ENCODE measurements at regions not wholly inside any gene's neighbourhood (a gene's known extent, or its start where the extent isn't known, plus 50 kb on each side); places are given as distances from the start of the nearest gene placed in this dataset.
"Not testable (repeated sequence)": the region's sequence is repeated elsewhere in the genome, so short reads cannot be mapped to it uniquely, and the experiment has no call there.

GRCh38 chr4:57832083-57832482 is 721.9 kb upstream of the IGFBP7 start:
- no peak for DNase-seq

- no peak for DNase-seq
Measured at GRCh38 chr4:57789666-57790065, 679.5 kb upstream of the IGFBP7 start.

- DNase-seq, result no peak
Measured at GRCh38 chr4:57777876-57778275, 667.7 kb upstream of the IGFBP7 start.

GRCh38 chr4:57774681-57775080 is 664.5 kb upstream of the IGFBP7 start:
- no peak for DNase-seq

DNA sequence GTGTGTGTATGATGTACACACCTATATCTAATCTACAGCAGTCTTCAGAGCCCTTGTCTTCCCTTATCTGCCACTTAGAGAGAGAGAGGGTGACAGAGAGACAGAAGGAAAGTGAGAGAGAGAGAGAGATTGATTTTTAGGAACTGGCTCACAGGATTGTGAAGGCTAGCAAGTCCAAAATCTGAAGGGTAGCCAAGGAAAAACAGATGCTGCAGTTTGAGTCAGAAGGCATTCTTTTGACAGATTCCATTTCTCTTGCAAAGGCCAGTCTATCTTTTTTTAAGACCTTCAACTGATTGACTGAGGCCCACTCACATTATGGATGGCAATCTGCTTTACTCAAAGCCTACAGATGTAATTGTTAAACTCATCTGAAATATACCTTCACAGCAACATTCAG is 664.0 kb upstream of the IGFBP7 start:
- DNase-seq, result no peak

DNA sequence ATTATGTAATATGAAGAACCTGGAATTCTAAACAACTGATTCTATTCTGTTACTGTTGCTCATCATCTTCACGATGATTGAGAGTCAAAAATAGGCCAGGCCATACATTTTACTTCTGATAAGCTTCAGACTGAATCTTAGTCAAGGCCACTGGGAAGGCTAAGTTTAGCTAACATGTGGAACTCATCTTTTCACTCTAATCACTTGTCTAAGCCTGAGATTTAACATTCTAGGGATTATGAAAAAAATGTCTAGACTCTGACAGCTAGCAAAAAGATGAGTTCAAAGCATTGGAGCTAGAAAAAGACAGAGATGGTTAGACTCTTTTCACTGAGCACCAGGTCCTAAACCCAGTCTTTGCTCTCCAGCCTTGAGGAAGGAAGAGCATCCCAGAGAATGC is 656.2 kb upstream of the IGFBP7 start:
- no peak for DNase-seq

DNA sequence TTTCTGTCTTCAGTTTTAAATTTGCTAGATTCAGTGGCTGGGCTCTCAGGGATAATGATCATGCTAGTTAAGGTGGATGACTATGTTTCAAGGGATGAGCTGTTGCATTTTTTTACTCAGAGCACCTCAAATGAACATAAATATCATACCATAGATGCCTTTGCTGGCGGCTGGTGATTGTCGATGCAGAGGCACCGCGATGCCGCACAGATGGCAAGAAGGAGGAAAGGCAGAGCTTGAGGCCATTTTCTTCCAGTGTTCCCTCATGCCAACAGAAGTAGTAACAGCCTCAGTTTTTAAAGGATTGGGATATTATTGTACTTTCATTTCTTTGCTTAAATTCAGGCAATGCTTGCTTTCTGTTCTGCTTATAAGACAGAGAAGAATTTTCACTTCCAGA is 654.7 kb upstream of the IGFBP7 start:
- DNase-seq, result no peak

DNA sequence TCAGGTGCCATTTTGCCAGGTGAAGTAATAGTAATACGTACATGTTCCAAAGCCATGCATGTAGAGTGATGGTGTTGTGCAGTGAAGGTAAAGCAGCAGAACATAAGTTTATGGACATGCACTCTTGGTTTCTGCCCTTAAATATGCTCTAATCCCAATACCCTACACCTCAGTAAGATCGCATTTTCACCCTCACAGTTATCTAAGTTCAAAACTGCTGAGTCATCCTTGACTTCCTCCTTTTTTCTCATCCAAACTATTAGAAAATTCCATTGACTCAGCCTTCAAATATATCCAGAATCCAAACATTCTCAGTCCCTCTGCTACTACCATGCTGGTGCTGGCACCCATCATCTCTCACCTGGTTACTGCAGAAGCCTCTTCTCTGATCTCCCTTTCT is 652.9 kb upstream of the IGFBP7 start:
- no peak for DNase-seq

DNA sequence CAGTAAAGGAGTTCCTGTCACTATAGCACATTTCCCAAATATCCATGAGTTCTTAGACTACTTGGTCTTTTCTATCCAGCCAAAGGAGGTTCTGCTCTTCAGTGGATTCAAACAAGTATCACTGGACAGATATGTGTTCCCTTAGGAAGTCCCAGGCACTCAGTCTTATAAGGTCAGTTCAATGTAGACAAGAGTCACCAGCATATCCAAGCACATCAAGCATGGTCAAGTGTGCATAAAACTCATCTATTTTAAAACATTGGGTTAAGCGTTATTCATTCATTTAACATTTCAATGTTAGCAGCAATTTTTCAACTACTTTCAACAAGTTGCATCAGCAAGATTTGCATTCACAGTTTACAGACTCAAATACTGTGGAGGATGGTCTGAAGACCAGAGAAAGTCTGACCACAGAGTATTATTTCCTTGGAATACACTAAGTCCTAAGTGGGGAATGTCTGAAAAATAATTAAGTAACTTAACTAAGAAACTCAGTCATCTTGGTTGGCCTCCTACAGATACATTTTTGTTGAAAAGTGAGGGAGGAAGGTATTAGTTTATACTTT is 630.5 kb upstream of the IGFBP7 start:
- DNase-seq, result no peak

DNA sequence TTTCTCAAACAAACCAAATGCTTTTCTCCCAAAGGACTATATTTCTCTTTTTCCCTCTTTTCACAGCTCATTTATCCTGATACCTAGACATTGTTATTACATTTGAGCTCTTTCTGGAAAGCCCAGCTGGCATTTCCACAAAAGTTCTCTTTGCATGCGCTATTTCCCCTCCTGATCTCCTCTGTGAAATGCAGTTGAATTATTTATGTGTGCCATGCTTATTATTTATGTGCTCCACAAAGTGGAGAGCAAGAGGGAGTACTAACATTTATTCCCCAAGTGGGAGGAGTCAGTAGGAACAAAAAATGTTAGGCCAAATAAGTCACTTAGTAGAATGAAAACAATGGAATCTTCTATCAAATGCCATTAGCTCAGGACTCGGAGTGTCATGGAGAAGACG is 626.6 kb upstream of the IGFBP7 start:
- DNase-seq, result no peak

DNA sequence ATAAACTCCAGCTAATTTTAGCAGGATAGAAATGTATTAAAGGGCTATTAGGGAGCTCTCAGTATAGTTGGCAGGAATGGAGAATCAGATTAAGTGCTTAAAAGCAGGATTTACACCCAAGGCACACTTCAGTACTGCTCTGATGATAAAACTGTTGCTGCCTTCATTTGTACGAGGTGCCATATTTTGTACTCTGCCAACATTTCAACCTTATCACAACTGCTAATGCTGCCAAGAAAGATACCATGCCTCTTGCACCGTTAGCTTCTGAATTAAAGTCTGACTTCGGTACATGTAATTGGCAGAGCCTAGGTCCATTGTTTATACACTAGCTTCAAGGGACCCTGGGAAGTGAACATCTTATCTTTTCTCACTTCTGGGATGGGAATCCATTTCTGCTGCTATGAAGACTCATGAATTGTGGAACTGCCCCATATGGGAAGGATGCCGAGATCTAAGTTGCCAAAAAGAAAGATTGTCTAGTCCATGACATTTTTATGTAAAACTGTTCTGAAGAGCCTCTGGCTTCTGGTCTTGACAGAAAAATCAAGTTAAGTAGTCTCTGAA is 624.0 kb upstream of the IGFBP7 start:
- DNase-seq, result no peak

GRCh38 chr4:57729775-57730570 is 619.8 kb upstream of the IGFBP7 start:
- not testable (repeated sequence) for DNase-seq

DNA sequence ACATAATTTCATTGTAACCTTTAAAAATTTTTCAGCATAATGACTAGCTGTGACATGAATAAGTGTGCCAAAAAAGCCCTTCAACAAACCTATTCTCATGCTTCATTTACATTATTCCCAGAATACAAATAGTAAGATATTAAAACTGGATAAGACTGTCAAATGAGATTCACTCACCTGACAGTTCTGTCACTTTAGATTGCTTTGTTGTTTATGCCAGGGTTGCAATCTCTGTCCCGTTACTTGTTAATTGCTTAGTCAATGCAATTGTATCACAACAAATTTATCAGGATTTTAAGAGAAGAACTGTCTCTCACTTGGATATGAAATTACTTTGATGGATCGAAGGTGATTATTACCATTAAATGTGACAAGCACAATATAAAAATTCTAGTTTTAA is 616.0 kb upstream of the IGFBP7 start:
- DNase-seq, result no peak

DNA sequence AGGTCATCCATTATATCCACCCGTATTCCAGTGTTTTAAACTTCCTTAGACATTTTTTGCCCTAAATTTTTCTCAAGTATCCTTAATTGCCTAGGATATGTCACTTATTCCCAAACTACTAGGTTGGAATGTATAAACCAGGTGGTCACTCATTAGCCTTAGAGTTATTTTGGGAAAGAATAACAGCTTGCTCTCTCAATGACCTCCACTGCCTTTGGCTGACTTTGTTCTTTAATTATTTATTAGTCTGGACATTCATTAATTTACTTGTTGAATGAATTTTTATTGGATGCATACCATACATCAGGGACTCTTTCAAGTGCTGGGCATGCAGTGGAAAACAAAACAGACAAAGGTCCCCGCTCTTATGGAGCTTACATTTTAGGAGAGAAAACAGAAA is 609.3 kb upstream of the IGFBP7 start:
- DNase-seq, result no peak

DNA sequence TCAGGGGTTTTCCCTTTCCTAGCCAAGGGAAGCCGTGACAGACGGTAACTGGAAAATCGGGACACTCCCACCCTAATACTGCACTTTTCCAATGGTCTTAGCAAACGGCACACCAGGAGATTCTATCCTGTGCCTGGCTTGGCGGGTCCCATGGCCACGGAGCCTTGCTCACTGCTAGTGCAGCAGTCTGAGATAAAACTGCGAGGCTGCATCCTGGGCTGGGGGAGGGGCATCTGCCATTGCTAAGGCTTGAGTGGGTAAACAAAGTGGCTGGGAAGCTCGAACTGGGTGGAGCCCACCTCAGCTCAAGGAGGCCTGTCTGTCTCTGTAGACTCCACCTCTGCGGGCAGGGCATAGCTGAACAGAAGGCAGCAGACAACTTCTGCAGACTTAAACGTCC is 604.1 kb upstream of the IGFBP7 start:
- DNase-seq, result not testable (repeated sequence)

- no peak for DNase-seq
Measured at GRCh38 chr4:57710053-57710452, 599.9 kb upstream of the IGFBP7 start.

DNA sequence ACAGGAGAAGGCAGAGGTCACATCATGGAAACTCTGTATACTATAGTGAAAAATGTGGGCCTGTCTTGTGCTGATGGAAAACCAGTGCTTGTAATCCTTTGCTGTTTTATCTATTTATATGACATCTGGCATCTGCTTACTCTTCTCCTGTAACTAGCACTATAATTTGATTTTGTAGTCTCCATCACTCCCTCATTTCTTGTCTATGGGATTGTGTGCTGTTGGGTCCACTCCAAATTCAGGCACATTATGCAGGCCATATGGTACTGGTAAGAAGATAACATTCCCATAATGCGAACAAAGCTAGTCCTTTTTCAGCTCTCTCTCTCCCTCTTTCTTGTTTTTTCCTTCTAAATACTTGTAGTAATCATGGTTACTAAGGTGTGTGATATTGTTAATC is 581.2 kb upstream of the IGFBP7 start:
- no peak for DNase-seq

- DNase-seq, result no peak
Measured at GRCh38 chr4:57689693-57690205, 579.6 kb upstream of the IGFBP7 start.

DNA sequence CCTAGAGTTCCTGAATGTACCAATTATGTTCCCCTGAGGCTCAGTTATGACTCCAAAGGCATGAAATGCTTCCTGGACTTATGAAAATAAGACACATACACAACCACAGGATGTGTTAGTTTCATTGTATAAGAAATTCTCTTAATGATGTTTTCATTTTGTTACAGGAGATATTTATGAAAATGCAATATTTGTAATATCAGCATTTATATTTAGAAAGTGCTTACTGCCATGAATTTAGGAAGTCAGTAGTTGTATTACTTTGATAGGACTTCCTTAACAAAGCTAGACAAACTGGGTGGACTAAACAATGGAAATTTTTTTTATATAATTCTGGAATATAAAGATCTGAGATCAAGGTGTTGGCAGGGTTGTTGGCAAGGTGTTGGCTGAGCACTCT is 572.1 kb upstream of the IGFBP7 start:
- DNase-seq, result no peak

DNA sequence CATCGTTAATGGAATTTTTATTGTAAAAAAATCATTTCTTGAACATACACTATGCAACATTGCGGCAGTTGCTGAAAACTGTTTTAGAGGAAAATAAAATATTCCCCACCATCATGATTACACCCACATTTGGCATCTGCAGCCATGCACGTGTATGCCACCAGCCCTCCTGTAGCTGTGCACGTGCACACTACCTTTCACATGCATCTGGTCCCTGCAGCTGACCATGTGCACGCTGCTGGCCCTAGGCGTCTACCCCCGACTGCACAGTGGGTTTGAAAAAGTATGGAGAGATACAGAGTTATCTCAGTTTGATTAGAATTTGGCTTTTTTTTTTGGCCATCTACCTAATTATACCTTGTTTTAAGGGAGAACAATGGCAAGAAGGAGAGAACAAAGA is 569.8 kb upstream of the IGFBP7 start:
- DNase-seq, result no peak

DNA sequence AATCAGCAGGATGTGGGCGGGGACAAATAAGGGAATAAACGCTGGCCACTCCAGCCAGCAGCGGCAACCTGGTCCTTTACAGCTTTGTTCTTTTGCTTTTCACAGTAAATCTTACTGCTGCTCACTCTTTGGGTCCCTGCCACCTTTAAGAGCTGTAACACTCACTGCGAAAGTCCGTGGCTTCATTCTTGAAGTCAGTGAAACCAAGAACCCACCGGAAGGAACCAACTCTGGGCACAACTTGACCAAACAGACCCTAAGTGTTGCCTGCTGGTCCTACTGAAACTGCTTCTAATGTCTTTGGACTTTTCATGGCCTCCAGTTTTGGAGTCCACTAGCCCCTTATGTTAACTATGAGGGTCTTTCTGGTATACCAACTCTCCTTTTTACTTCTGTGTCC is 566.2 kb upstream of the IGFBP7 start:
- no peak for DNase-seq

- DNase-seq, result no peak
Measured at GRCh38 chr4:57672846-57673433, 562.8 kb upstream of the IGFBP7 start.

- no peak for DNase-seq
Measured at GRCh38 chr4:57668621-57669020, 558.4 kb upstream of the IGFBP7 start.

- DNase-seq, result no peak
Measured at GRCh38 chr4:57665806-57666205, 555.6 kb upstream of the IGFBP7 start.
